PC-3 (cell line): ENCODE measurements at regions not wholly inside any gene's neighbourhood (a gene's known extent, or its start where the extent isn't known, plus 50 kb on each side); places are given as distances from the start of the nearest gene placed in this dataset.

Source experiments
- ATAC-seq: fragments of 200-7000 bp; cut with Tn5 transposase; 2 replicates; pipeline ENCODE4 v1.9.1; 2020; ENCODE audit warnings: mild to moderate bottlenecking, moderate library complexity
- BruUV-seq: library from RNA; stranded (reverse); fragments of 400-500 nt; replicated peaks from 2 replicates; lab custom pipeline; 2021; lab: Mats Ljungman, UMichigan
- CTCF ChIA-PET: fragments of 300-600 bp; sonication (Branson Sonifier 250); formaldehyde crosslinking; loops from one replicate; lab custom pipeline; 2022; ENCODE audit warnings: antibody characterized with exemption; lab: Charles Lee
- POLR2A ChIA-PET: fragments of 300-600 bp; sonication (Branson Sonifier 250); formaldehyde crosslinking; loops from one replicate; lab custom pipeline; 2022; ENCODE audit warnings: antibody characterized with exemption; ENCODE audit not compliant: unreplicated experiment; lab: Charles Lee
- DNase-seq: peaks from one replicate; pipeline ENCODE4 v3.0.0-alpha.2; 2015
- H2AFZ ChIP-seq: fragments of 300-600 bp; sonication (generic); 2 replicates; pipeline ENCODE4 v1.6.0; 2016; ENCODE audit warnings: antibody characterized with exemption, low read length
- H3F3A ChIP-seq: fragments of 300-600 bp; sonication (generic); one replicate; pipeline ENCODE4 v1.6.0; 2017; ENCODE audit warnings: antibody characterized with exemption, low read length, control low read depth, mild to moderate bottlenecking; ENCODE audit not compliant: unreplicated experiment
- H3K27ac ChIP-seq: fragments of 300-600 bp; sonication (generic); 2 replicates; pipeline ENCODE4 v1.5.1; 2016; ENCODE audit warnings: mild to moderate bottlenecking, low read length
- H3K27me3 ChIP-seq: fragments of 300-600 bp; sonication (generic); 2 replicates; pipeline ENCODE4 v1.6.1; 2016; ENCODE audit warnings: low read length, mixed read lengths
- H3K36me3 ChIP-seq: fragments of 300-600 bp; sonication (generic); 2 replicates; pipeline ENCODE4 v1.6.1; 2016; ENCODE audit warnings: low read depth, mixed run types, low read length, mixed read lengths
- H3K4me1 ChIP-seq: fragments of 300-600 bp; sonication (generic); 2 replicates; pipeline ENCODE4 v1.5.1; 2016; ENCODE audit warnings: low read length; ENCODE audit not compliant: insufficient read depth
- H3K4me2 ChIP-seq: fragments of 300-600 bp; sonication (generic); 2 replicates; pipeline ENCODE4 v1.6.0; 2016; ENCODE audit warnings: low read length
- H3K4me3 ChIP-seq: fragments of 300-600 bp; sonication (generic); 2 replicates; pipeline ENCODE4 v1.5.1; 2016; ENCODE audit warnings: mild to moderate bottlenecking, low read length, mixed read lengths
- H3K79me2 ChIP-seq: fragments of 300-600 bp; sonication (generic); 2 replicates; pipeline ENCODE4 v1.6.1; 2017; ENCODE audit warnings: low read length, mixed read lengths
- H3K9ac ChIP-seq: fragments of 300-600 bp; sonication (generic); 2 replicates; pipeline ENCODE4 v1.6.0; 2016; ENCODE audit warnings: mild to moderate bottlenecking, low read length
- H3K9me2 ChIP-seq: fragments of 300-600 bp; sonication (generic); replicated peaks from 2 replicates; pipeline ENCODE4 v1.6.1; 2016; ENCODE audit warnings: mixed run types, low read length, mixed read lengths
- H3K9me3 ChIP-seq: fragments of 300-600 bp; sonication (generic); 2 replicates; pipeline ENCODE4 v1.6.1; 2016; ENCODE audit warnings: low read length, mixed read lengths
- H4K20me1 ChIP-seq: fragments of 300-600 bp; sonication (generic); 2 replicates; pipeline ENCODE4 v1.6.1; 2016; ENCODE audit warnings: low read length, mixed read lengths
- EZH2 ChIP-seq: fragments of 300-600 bp; sonication (generic); IDR thresholded peaks from one replicate; pipeline ENCODE4 v1.6.1; 2017; ENCODE audit warnings: antibody characterized with exemption, mild to moderate bottlenecking, low read length; ENCODE audit not compliant: unreplicated experiment
- EZH2phosphoT487 ChIP-seq: fragments of 300-600 bp; sonication (generic); IDR thresholded peaks from 2 replicates; pipeline ENCODE4 v1.6.1; 2018; ENCODE audit warnings: mild to moderate bottlenecking, antibody characterized with exemption, low read length, borderline replicate concordance
- intact Hi-C: fragments of 100-400 bp; cut with micrococcal nuclease; formaldehyde crosslinking; loops from 2 replicates; pipeline ENCODE4 v1.9.0; 2023
- TF ChIP-seq, protein P1 (sequence below): fragments of 300-600 bp; sonication (generic); conservative IDR thresholded peaks from 2 replicates; pipeline ENCODE4 v1.5.1; 2017; ENCODE audit warnings: antibody characterized with exemption, low read depth, mild to moderate bottlenecking, low read length

DNA sequence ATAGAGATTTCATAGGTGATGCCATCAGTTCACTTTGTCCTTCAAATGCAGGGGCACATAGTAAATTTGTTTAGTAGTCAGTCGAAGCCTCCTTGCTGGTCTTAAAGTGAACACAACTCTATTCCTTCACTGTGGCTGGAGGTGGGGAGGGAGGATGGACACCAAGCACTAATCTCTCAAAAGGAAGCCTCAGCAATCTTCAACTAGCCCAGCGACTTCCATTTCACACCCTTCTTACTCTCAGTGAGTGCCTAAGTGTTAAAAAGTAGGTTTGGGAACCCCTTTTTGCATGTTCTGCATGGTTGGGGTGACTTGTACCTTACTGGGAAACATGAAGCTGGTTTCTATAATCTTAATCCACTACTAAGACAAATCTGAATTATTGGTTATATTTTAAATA lies 96.0 kb upstream of the GUCY1A1 start:
- no peak overlapping the region for H3K4me3 ChIP-seq
- no peaks in the 10 kb centered on the region for H3K9me3 ChIP-seq
- BruUV-seq = no TSS peak
- no peaks in the 10 kb centered on the region for H3K27me3 ChIP-seq
- intact Hi-C loops = no loop called here
- H4K20me1 ChIP-seq = no peaks in the 10 kb centered on the region
- H2AFZ ChIP-seq = no peak overlapping the region
- H3F3A ChIP-seq = no peaks in the 10 kb centered on the region
- POLR2A ChIA-PET = no interaction called here
- H3K4me1 ChIP-seq = no peaks in the 10 kb centered on the region
- no peak overlapping the region for H3K27ac ChIP-seq
- TF ChIP-seq, protein P1, sequence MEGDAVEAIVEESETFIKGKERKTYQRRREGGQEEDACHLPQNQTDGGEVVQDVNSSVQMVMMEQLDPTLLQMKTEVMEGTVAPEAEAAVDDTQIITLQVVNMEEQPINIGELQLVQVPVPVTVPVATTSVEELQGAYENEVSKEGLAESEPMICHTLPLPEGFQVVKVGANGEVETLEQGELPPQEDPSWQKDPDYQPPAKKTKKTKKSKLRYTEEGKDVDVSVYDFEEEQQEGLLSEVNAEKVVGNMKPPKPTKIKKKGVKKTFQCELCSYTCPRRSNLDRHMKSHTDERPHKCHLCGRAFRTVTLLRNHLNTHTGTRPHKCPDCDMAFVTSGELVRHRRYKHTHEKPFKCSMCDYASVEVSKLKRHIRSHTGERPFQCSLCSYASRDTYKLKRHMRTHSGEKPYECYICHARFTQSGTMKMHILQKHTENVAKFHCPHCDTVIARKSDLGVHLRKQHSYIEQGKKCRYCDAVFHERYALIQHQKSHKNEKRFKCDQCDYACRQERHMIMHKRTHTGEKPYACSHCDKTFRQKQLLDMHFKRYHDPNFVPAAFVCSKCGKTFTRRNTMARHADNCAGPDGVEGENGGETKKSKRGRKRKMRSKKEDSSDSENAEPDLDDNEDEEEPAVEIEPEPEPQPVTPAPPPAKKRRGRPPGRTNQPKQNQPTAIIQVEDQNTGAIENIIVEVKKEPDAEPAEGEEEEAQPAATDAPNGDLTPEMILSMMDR = no peak
- TF ChIP-seq EZH2phosphoT487 (no peak), EZH2 (no peak)
- ATAC-seq = no peak
- no peaks in the 10 kb centered on the region for H3K9me2 ChIP-seq
- CTCF ChIA-PET = no interaction called here
- no peak overlapping the region for H3K9ac ChIP-seq
- no peaks in the 10 kb centered on the region for H3K36me3 ChIP-seq
- no peak for DNase-seq
- H3K4me2 ChIP-seq = no peak overlapping the region
- H3K79me2 ChIP-seq = no peaks in the 10 kb centered on the region

DNA sequence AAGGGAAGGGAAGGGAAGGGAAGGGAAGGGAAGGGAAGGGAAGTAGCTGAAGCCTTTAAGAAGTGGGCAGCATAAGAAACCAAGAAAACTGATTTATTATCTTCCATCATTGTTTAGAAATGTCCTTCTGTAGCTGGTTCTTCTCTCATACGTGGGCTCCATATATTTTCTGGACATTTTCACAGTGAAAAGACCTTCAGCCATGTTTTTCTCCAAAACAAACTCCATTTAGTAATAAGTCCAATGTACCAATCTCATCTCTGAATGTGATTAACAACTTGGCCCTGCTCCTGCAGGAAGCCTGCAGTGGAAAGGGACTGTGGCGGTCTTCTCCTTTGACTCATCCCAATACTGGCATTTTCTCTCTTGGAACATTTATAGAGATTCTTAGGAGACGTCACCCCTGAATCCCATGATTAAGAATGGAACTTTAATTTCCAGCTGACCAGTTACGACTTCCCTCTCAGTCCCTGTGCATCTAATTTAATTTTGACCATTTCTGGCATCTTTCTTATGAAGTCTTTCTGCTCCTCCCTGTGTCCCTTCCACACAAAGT lies 96.6 kb upstream of the GUCY1A1 start:
- DNase-seq (no peak), ATAC-seq (no peak)
- no peaks in the 10 kb centered on the region for H3K9me2 ChIP-seq
- BruUV-seq = no TSS peak
- no peak overlapping the region for H3K27ac ChIP-seq
- no peak overlapping the region for H3K4me3 ChIP-seq
- intact Hi-C loops = no loop called here
- H3K36me3 ChIP-seq = no peaks in the 10 kb centered on the region
- H2AFZ ChIP-seq = no peak overlapping the region
- TF ChIP-seq EZH2 (no peak), EZH2phosphoT487 (no peak)
- TF ChIP-seq, protein P1 = no peak
- H3K79me2 ChIP-seq = no peaks in the 10 kb centered on the region
- no peaks in the 10 kb centered on the region for H3F3A ChIP-seq
- no peak overlapping the region for H3K4me2 ChIP-seq
- H3K27me3 ChIP-seq = no peaks in the 10 kb centered on the region
- ChIA-PET CTCF (no interaction called here), POLR2A (no interaction called here)
- no peaks in the 10 kb centered on the region for H4K20me1 ChIP-seq
- H3K9me3 ChIP-seq = no peaks in the 10 kb centered on the region
- H3K9ac ChIP-seq = no peak overlapping the region
- no peaks in the 10 kb centered on the region for H3K4me1 ChIP-seq

DNA sequence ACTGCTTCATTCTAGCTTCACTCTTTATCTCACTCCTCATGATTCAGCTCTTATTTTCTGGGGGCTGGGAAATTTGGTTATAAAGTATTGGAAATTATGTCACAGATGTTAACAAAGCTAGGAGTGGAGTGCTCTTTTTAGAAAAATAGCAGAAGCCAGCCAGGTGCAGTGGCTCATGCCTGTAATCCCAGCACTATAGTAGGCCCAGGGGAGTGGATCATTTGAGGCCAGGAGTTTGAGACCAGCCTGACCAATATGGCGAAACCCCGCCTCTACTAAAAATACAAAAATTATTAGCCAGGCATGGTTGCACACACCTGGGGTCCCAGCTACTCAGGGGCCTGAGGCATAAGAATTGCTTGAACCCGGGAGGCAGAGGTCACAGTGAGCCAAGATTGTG lies 97.2 kb upstream of the GUCY1A1 start:
- ATAC-seq (no peak), DNase-seq (no peak)
- intact Hi-C loops = no loop called here
- Histone ChIP-seq H3K27ac (no peak overlapping the region), H3K4me3 (no peak overlapping the region), H3K36me3 (no peaks in the 10 kb centered on the region), H3K9me2 (no peaks in the 10 kb centered on the region), H3F3A (no peaks in the 10 kb centered on the region), H3K9me3 (no peaks in the 10 kb centered on the region), H3K9ac (no peak overlapping the region), H3K27me3 (no peaks in the 10 kb centered on the region), H4K20me1 (no peaks in the 10 kb centered on the region), H3K79me2 (no peaks in the 10 kb centered on the region), H3K4me2 (no peak overlapping the region), H3K4me1 (no peaks in the 10 kb centered on the region), H2AFZ (no peak overlapping the region)
- TF ChIP-seq EZH2phosphoT487 (no peak), EZH2 (no peak)
- TF ChIP-seq, protein P1 = no peak
- ChIA-PET CTCF (no interaction called here), POLR2A (no interaction called here)
- no TSS peak for BruUV-seq
